ENCODE measurements at regions not wholly inside any gene's neighbourhood (a gene's known extent, or its start where the extent isn't known, plus 50 kb on each side); places are given as distances from the start of the nearest gene placed in this dataset.

DNA sequence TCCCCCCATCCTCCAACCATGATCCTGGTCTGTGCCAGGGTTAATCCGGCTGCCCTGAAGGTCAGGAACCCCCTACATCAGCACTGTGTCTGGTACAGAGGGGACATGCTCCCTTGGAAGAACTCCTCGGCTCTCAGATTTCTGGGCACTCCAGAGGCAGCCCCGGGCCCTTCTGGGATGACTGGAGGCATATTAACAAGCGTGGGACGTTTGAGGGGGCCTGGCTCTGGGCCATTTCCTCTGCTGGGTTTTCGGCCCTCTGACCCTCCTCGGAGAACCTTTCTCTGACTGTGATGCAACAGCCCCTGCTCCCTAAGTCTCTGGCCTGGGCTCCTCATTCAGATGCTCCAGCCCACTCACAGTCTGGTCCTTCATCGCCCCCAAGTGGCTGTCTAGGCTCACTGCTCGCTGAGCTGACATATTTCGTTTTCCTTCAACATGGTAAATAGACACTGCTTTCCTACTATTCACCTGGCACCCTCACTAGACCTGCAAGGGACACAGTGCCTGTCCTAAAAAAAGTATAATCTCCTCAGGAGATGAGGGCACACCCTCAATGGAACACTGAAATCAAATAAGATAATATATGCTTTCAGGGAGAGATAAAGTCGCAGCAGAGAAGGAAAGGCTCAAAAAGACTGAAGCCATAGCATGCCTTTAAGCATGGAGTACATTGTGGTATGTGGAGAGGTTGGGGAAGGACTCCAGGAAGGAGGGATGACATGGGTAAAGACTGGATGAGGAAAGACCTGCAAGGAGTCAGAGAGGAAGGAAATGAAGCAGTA, 404.7 kb upstream of the TRPC7 start:
- TF ChIP-seq, protein P1, sequence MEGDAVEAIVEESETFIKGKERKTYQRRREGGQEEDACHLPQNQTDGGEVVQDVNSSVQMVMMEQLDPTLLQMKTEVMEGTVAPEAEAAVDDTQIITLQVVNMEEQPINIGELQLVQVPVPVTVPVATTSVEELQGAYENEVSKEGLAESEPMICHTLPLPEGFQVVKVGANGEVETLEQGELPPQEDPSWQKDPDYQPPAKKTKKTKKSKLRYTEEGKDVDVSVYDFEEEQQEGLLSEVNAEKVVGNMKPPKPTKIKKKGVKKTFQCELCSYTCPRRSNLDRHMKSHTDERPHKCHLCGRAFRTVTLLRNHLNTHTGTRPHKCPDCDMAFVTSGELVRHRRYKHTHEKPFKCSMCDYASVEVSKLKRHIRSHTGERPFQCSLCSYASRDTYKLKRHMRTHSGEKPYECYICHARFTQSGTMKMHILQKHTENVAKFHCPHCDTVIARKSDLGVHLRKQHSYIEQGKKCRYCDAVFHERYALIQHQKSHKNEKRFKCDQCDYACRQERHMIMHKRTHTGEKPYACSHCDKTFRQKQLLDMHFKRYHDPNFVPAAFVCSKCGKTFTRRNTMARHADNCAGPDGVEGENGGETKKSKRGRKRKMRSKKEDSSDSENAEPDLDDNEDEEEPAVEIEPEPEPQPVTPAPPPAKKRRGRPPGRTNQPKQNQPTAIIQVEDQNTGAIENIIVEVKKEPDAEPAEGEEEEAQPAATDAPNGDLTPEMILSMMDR (conservative IDR thresholded peaks at IDR 0.05; ENCODE audit: low read length): peak; percentile 83
- peak; percentile 75 for DNase-seq (ENCODE audit: low read depth)
- H3K4me3 ChIP-seq (ENCODE audit: low read length): no peak overlapping the region

DNA sequence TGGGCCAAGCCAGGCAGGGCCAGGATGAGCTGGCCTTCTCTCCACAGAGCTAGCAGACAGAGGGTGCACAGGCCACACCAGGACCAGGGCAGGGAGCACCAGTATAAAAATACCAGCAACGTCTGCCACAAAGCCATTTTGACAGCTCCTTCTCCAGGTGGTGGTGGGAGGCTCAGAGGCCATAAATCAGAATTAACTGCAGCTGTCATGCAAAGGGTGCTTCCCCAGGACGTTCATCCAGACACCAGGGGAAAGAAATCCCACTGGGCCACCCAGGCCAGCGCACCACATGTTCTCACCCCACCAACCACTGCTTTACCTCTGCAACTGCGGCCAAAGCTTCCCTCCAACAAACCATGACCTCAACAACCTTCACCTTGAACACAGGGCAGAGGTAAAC, 403.7 kb upstream of the TRPC7 start:
- TF ChIP-seq, protein P1 (conservative IDR thresholded peaks at IDR 0.05; ENCODE audit: low read length): no peak

DNA sequence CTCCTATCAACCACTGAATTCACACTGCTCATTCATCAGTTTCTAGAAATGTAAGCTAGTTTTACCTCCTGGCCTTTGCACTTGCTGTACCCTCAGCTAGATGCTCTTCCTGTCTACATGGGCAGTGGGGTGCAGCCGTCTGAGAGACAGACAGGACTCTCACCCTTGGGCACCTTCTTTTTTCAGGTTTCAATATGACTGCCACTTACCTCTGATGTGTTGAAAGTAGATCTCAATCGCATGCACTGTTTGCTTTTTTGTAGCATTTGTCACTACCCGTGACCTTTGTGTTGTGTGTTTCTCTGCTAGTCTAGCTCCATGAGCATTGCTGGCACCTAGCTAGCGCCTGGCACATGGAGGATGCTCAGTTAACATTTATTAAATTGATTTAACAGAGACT, 403.1 kb upstream of the TRPC7 start:
- H3K4me3 ChIP-seq (ENCODE audit: low read length): no peak overlapping the region
- DNase-seq (ENCODE audit: low read depth): no peak
- TF ChIP-seq, protein P1 (conservative IDR thresholded peaks at IDR 0.05; ENCODE audit: low read length): no peak

More for the DNA sequence above, 403.7 kb upstream of the TRPC7 start:
- H3K4me3 ChIP-seq (ENCODE audit: low read length): no peak overlapping the region
- no peak for DNase-seq (ENCODE audit: low read depth)

- H3K4me3 ChIP-seq (ENCODE audit: low read length): no peak overlapping the region
- DNase-seq (ENCODE audit: low read depth): no peak
- TF ChIP-seq, protein P1 (conservative IDR thresholded peaks at IDR 0.05; ENCODE audit: low read length): no peak
Observed at GRCh38 chr5:136766456-136766855, 401.1 kb upstream of the TRPC7 start.

DNA sequence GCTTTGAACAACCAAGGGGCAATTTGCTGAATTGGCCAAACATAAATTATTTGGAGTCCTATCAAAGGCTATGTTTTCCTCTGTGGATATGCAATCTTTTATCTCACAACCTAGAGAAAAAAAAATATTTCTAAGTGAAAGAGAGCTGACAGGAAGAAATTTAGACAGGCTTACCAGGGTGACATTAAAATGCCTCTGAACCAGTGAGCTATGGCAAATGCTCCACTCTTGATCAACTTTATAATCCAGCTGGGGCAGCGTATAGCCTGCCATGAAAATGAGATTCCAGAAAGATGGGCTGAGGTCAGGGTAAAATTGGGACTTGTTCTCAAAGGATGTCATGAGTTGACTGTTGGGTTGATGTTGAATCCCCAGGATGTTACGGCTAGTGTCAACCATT, 399.3 kb upstream of the TRPC7 start:
- TF ChIP-seq, protein P1 (conservative IDR thresholded peaks at IDR 0.05; ENCODE audit: low read length): no peak
- no peak for DNase-seq (ENCODE audit: low read depth)
- H3K4me3 ChIP-seq (ENCODE audit: low read length): no peak overlapping the region

GRCh38 chr5:136763548-136763947, 398.2 kb upstream of the TRPC7 start:
- no peak overlapping the region for H3K4me3 ChIP-seq (ENCODE audit: low read length)
- TF ChIP-seq, protein P1 (conservative IDR thresholded peaks at IDR 0.05; ENCODE audit: low read length): no peak
- DNase-seq (ENCODE audit: low read depth): no peak

DNA sequence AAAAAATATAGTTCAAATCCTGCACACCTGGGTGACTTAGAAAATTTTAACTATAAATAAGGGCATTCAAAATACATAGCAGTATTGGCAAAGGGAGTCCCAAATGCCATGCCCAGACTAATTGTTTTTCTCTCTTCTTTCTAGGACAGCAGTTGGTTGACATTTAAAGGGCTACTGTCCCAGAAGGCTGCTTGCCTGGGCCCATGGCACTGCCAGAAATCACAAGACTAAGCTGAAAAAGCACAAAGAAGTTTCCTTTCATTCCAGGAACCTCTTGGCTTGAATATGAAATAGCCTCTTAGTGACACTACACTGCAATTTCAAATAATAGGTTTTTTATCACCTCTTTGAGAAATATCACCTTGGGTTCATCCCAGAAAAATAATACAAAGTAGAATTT, 388.9 kb upstream of the TRPC7 start:
- no peak overlapping the region for H3K4me3 ChIP-seq (ENCODE audit: low read length)
- TF ChIP-seq, protein P1 (conservative IDR thresholded peaks at IDR 0.05; ENCODE audit: low read length): no peak
- DNase-seq (ENCODE audit: low read depth): no peak

Measured in AG10803 (cell line).